Stimulated activated CD4-positive, alpha-beta T cell treated with anti-CD3 and anti-CD28 coated beads, Interleukin-1b, Interleukin-23, amount 100 ng/mL, for 4 hours (primary cell): ENCODE measurements at regions not wholly inside any gene's neighbourhood (a gene's known extent, or its start where the extent isn't known, plus 50 kb on each side); places are given as distances from the start of the nearest gene placed in this dataset.
"Not testable (repeated sequence)": the region's sequence is repeated elsewhere in the genome, so short reads cannot be mapped to it uniquely, and the experiment has no call there.

Experiments
- DNase-seq, 2 donors: peaks; one replicate each; pipeline ENCODE4 v3.0.0-alpha.2; 2020; ENCODE audit warnings: low read depth in 2 of 2

- no peak for DNase-seq
Measured at GRCh38 chr2:239804161-239805042, 220.7 kb downstream of the NDUFA10 start.

GRCh38 chr2:239803766-239804115 lies 221.4 kb downstream of the NDUFA10 start:
- no peak for DNase-seq

GRCh38 chr2:239803102-239803765 lies 221.9 kb downstream of the NDUFA10 start:
- DNase-seq: no peak

- DNase-seq: no peak
Measured at GRCh38 chr2:239802185-239802649, 222.9 kb downstream of the NDUFA10 start.

GRCh38 chr2:239801404-239802184 lies 223.5 kb downstream of the NDUFA10 start:
- DNase-seq: no peak

GRCh38 chr2:239800785-239801386 lies 224.3 kb downstream of the NDUFA10 start:
- DNase-seq: no peak

GRCh38 chr2:239797316-239797715 lies 227.8 kb downstream of the NDUFA10 start:
- no peak for DNase-seq

- DNase-seq: not testable (repeated sequence)
Measured at GRCh38 chr2:239795761-239796160, 229.4 kb downstream of the NDUFA10 start.

- no peak for DNase-seq
Measured at GRCh38 chr2:239793836-239794235, 231.3 kb downstream of the NDUFA10 start.

GRCh38 chr2:239793086-239793485 lies 232.1 kb downstream of the NDUFA10 start:
- DNase-seq: no peak

GRCh38 chr2:239792405-239793084 lies 232.6 kb downstream of the NDUFA10 start:
- no peak for DNase-seq

GRCh38 chr2:239791526-239792404 lies 233.4 kb downstream of the NDUFA10 start:
- no peak for DNase-seq

- DNase-seq: no peak
Measured at GRCh38 chr2:239790721-239791120, 234.4 kb downstream of the NDUFA10 start.

- no peak for DNase-seq
Measured at GRCh38 chr2:239790313-239790712, 234.8 kb downstream of the NDUFA10 start.

GRCh38 chr2:239789711-239790110 lies 235.4 kb downstream of the NDUFA10 start:
- DNase-seq: no peak

GRCh38 chr2:239788576-239789098 lies 236.5 kb downstream of the NDUFA10 start:
- DNase-seq: no peak

- DNase-seq: no peak
Measured at GRCh38 chr2:239787538-239788050, 237.5 kb downstream of the NDUFA10 start.

GRCh38 chr2:239786791-239787190 lies 238.4 kb downstream of the NDUFA10 start:
- DNase-seq: no peak

- no peak for DNase-seq
Measured at GRCh38 chr2:239781454-239781853, 243.7 kb downstream of the NDUFA10 start.
